NCI-H2081 (cell line): ENCODE measurements at regions not wholly inside any gene's neighbourhood (a gene's known extent, or its start where the extent isn't known, plus 50 kb on each side); places are given as distances from the start of the nearest gene placed in this dataset.

Experiments used
- DNase-seq, 2 experiments: peaks; one replicate each; lab custom pipeline; 2025; lab: John Stamatoyannopoulos, UW

- DNase-seq = no peak
These were observed 257.6 kb downstream of the ANKRD60 start for GRCh38 chr20:57970856-57971255.

- no peak for DNase-seq
These were observed 258.3 kb downstream of the ANKRD60 start for GRCh38 chr20:57970116-57970515.

- no peak for DNase-seq
These were observed 258.3 kb upstream of the PMEPA1 start for GRCh38 chr20:57968120-57968519.

- no peak for DNase-seq
These were observed 257.5 kb upstream of the PMEPA1 start for GRCh38 chr20:57967364-57967763.

- no peak for DNase-seq
These were observed 256.8 kb upstream of the PMEPA1 start for GRCh38 chr20:57966620-57967019.

- no peak for DNase-seq
These were observed 255.6 kb upstream of the PMEPA1 start for GRCh38 chr20:57965441-57965840.

GRCh38 chr20:57964011-57964862 lies 254.4 kb upstream of the PMEPA1 start:
- DNase-seq = no peak

GRCh38 chr20:57960803-57961575 lies 251.2 kb upstream of the PMEPA1 start:
- peak in 1 of 2 experiments; percentile 29 for DNase-seq

GRCh38 chr20:57959589-57959988 lies 249.8 kb upstream of the PMEPA1 start:
- DNase-seq = no peak

GRCh38 chr20:57959018-57959417 lies 249.2 kb upstream of the PMEPA1 start:
- no peak for DNase-seq

- DNase-seq = no peak
These were observed 248.2 kb upstream of the PMEPA1 start for GRCh38 chr20:57958050-57958420.

GRCh38 chr20:57957411-57958049 lies 247.7 kb upstream of the PMEPA1 start:
- DNase-seq = no peak

GRCh38 chr20:57953638-57954037 lies 243.8 kb upstream of the PMEPA1 start:
- DNase-seq = no peak

GRCh38 chr20:57952136-57952535 lies 242.3 kb upstream of the PMEPA1 start:
- no peak for DNase-seq

GRCh38 chr20:57951549-57951948 lies 241.7 kb upstream of the PMEPA1 start:
- DNase-seq = no peak

GRCh38 chr20:57950764-57951485 lies 241.1 kb upstream of the PMEPA1 start:
- DNase-seq = no peak

GRCh38 chr20:57948180-57948955 lies 238.6 kb upstream of the PMEPA1 start:
- DNase-seq = no peak

GRCh38 chr20:57947421-57948179 lies 237.8 kb upstream of the PMEPA1 start:
- no peak for DNase-seq

- no peak for DNase-seq
These were observed 236.9 kb upstream of the PMEPA1 start for GRCh38 chr20:57946559-57947315.

- no peak for DNase-seq
These were observed 235.2 kb upstream of the PMEPA1 start for GRCh38 chr20:57944988-57945387.
